Dendritic cell treated with granulocyte-macrophage colony-stimulating factor and Interleukin-4, amounts not matched to agents 40 ng/mL and 50 ng/mL, for 4 days (primary cell): ENCODE measurements at regions not wholly inside any gene's neighbourhood (a gene's known extent, or its start where the extent isn't known, plus 50 kb on each side); places are given as distances from the start of the nearest gene placed in this dataset.

Source experiments
- H3K27ac Mint-ChIP-seq: one replicate; pipeline ENCODE4 v1.8.0; 2022; ENCODE audit warnings: mild to moderate bottlenecking, mixed read lengths
- H3K27me3 Mint-ChIP-seq: one replicate; pipeline ENCODE4 v1.8.0; 2022; ENCODE audit warnings: mild to moderate bottlenecking, mixed read lengths
- H3K36me3 Mint-ChIP-seq: one replicate; pipeline ENCODE4 v1.8.0; 2022; ENCODE audit warnings: low read depth, mixed read lengths
- H3K4me1 Mint-ChIP-seq: one replicate; pipeline ENCODE4 v1.8.0; 2022; ENCODE audit warnings: low read depth, mixed read lengths
- H3K4me3 Mint-ChIP-seq: one replicate; pipeline ENCODE4 v1.8.0; 2022; ENCODE audit warnings: mild to moderate bottlenecking, moderate library complexity, mixed read lengths
- H3K9me3 Mint-ChIP-seq: one replicate; pipeline ENCODE4 v1.8.0; 2022; ENCODE audit warnings: mixed read lengths
- intact Hi-C: fragments of 100-400 bp; cut with micrococcal nuclease; formaldehyde crosslinking; loops from one replicate; pipeline ENCODE4 v1.15.0; 2022

DNA sequence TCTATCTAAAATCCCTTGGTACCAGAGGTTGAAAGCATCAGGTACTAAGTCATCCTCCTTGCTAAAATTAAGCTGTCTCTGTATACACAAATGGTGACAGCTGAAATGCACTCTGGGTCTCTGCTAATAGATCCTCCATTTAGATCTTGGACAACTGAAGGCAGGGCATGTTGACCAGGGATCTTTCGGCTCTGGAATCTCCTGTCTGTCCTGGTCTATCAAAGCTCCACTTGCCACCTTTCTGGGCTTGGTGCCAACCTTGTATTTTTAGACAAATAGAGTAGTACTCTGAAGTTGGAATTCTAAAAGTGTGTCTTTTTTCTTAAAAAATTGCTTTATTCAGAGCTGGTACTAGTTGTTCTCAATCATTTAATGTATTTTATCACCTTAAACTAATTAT, 135.2 kb upstream of the HMHB1 start:
- no peaks in the 10 kb centered on the region for H3K27me3 Mint-ChIP-seq
- H3K9me3 Mint-ChIP-seq, result no peaks in the 10 kb centered on the region

GRCh38 chr5:143674469-143674786, 137.5 kb upstream of the HMHB1 start:
- no peaks in the 10 kb centered on the region for H3K27me3 Mint-ChIP-seq
- no peaks in the 10 kb centered on the region for H3K4me1 Mint-ChIP-seq
- intact Hi-C loops, result no loop called here
- no peaks in the 10 kb centered on the region for H3K36me3 Mint-ChIP-seq
- no peak overlapping the region for H3K27ac Mint-ChIP-seq
- no peak overlapping the region for H3K4me3 Mint-ChIP-seq
- peaks cover 10% of the 10 kb centered on the region for H3K9me3 Mint-ChIP-seq

More for the DNA sequence above, 135.2 kb upstream of the HMHB1 start:
- H3K4me1 Mint-ChIP-seq, result no peaks in the 10 kb centered on the region
- H3K4me3 Mint-ChIP-seq, result no peak overlapping the region
- H3K27ac Mint-ChIP-seq, result no peak overlapping the region
- no peaks in the 10 kb centered on the region for H3K36me3 Mint-ChIP-seq
- intact Hi-C loops, result no loop called here

DNA sequence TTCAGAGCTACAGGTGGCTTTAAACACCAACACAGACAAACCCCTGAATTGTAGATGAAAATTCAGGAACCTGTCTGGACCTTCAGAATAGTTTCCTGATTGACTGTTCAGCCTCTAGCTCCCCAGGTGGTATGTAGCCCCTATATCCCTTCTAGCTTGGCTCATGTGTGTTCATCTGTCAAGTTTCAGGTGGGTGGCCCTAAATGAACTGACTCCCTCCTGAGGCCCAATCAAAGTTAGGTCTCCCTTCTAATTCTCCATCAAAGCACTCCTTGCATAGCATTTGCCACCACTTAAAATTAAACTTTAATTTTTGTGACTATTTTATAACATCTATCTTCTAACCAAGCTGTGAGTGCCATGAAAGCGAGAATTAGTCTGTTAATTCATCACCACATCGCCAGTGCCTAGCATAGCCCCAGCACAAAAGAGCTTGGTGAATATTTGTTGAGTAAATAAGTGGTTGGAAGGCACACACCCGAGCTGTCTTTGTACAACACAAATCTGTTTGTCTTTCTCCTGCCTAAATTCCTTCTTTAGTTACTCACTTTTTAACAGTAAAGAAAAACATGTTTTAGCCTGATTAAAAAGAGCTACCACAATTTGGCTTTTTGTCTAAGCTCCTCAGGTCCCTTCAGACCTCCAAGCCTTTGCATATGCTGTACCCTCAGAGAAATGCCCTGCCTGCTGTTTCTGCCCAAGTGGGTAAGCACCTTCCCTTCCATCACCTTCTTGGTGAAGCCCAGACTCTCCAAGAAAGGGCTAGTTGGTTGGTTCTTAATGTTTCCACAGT, 138.1 kb upstream of the HMHB1 start:
- H3K27ac Mint-ChIP-seq, result no peak overlapping the region
- H3K9me3 Mint-ChIP-seq, result peaks cover 10% of the 10 kb centered on the region
- no peaks in the 10 kb centered on the region for H3K36me3 Mint-ChIP-seq
- no peaks in the 10 kb centered on the region for H3K27me3 Mint-ChIP-seq
- no peak overlapping the region for H3K4me3 Mint-ChIP-seq
- intact Hi-C loops, result no loop called here
- no peaks in the 10 kb centered on the region for H3K4me1 Mint-ChIP-seq

DNA sequence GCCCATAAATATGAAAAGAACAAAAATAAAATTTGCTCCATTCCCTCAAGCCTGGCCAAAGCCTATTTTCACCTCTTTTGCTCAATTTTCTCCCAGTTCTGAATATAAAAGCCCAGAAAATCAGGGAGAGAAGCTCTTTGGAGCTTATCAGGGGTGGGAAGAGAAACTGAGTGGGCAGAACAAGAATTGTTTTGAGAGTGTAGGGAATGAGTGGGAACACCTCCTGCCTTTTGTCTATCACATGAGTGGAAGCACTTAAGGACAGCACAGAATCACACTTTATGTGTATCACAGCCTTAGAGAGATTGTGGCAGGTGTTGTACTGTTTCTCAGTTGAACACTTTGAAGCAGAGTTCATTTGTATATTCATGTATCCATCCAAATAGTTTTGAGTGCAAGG, 139.2 kb upstream of the HMHB1 start:
- peaks cover 10% of the 10 kb centered on the region for H3K9me3 Mint-ChIP-seq
- intact Hi-C loops, result no loop called here
- no peak overlapping the region for H3K4me3 Mint-ChIP-seq
- no peak overlapping the region for H3K27ac Mint-ChIP-seq
- no peaks in the 10 kb centered on the region for H3K27me3 Mint-ChIP-seq
- H3K4me1 Mint-ChIP-seq, result no peaks in the 10 kb centered on the region
- no peaks in the 10 kb centered on the region for H3K36me3 Mint-ChIP-seq

- Mint-ChIP-seq H3K9me3 (peaks cover 10% of the 10 kb centered on the region), H3K27me3 (no peaks in the 10 kb centered on the region), H3K27ac (no peak overlapping the region), H3K4me3 (no peak overlapping the region), H3K4me1 (no peaks in the 10 kb centered on the region), H3K36me3 (no peaks in the 10 kb centered on the region)
- intact Hi-C loops, result no loop called here
Observed at GRCh38 chr5:143671674-143672569, 140.0 kb upstream of the HMHB1 start.

- H3K27ac Mint-ChIP-seq, result no peak overlapping the region
- H3K27me3 Mint-ChIP-seq, result no peaks in the 10 kb centered on the region
- H3K36me3 Mint-ChIP-seq, result no peaks in the 10 kb centered on the region
- no peaks in the 10 kb centered on the region for H3K4me1 Mint-ChIP-seq
- H3K9me3 Mint-ChIP-seq, result peaks cover 10% of the 10 kb centered on the region
- intact Hi-C loops, result no loop called here
- no peak overlapping the region for H3K4me3 Mint-ChIP-seq
Observed at GRCh38 chr5:143671021-143671420, 140.9 kb upstream of the HMHB1 start.

DNA sequence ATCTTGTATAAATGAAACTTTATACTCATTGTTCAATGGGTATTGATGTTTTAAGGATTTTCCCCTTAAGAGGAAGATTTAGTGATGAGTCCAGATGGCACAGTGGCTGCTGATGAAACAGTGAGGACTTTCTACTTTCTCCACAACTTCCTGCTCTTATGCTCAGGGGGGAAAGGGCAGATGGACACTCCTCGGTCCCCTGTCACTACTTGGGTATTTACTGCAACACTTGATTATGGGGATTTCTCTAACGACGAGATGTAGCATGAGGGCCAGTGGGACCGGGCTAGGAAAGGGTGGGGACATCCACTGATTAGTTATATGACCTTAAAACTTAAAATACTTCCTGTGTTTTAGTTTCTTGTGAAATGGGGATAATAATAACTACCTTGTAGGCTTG, 146.1 kb upstream of the HMHB1 start:
- Mint-ChIP-seq H3K4me1 (peaks cover 6% of the 10 kb centered on the region), H3K4me3 (no peak overlapping the region), H3K9me3 (peaks cover 10% of the 10 kb centered on the region), H3K27ac (no peak overlapping the region), H3K27me3 (no peaks in the 10 kb centered on the region), H3K36me3 (no peaks in the 10 kb centered on the region)
- intact Hi-C loops, result no loop called here

DNA sequence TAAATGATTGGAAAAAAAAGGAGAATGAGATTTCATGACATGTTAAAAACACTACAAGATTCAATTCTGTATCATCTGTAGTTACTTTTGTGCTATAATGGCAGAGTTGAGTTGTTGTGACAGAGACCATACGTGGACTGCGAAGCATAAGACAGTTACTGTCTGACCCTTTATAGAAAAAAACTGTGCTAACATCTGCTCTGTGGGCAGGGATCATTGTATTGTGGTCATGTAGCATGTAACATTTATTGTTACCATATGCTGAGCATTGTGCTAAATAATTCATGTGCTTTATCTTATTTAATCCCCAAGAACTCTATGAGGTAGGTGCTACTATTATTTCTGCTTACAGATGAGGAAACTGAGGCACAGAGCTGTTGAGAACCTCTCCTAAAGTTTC, 147.3 kb upstream of the HMHB1 start:
- no peak overlapping the region for H3K27ac Mint-ChIP-seq
- intact Hi-C loops, result no loop called here
- H3K4me3 Mint-ChIP-seq, result no peak overlapping the region
- H3K36me3 Mint-ChIP-seq, result no peaks in the 10 kb centered on the region
- H3K4me1 Mint-ChIP-seq, result peaks cover 6% of the 10 kb centered on the region
- H3K27me3 Mint-ChIP-seq, result no peaks in the 10 kb centered on the region
- no peaks in the 10 kb centered on the region for H3K9me3 Mint-ChIP-seq

- no peak overlapping the region for H3K4me3 Mint-ChIP-seq
- no peaks in the 10 kb centered on the region for H3K27me3 Mint-ChIP-seq
- no peaks in the 10 kb centered on the region for H3K36me3 Mint-ChIP-seq
- H3K4me1 Mint-ChIP-seq, result peaks cover 6% of the 10 kb centered on the region
- H3K9me3 Mint-ChIP-seq, result no peaks in the 10 kb centered on the region
- H3K27ac Mint-ChIP-seq, result no peak overlapping the region
- intact Hi-C loops, result no loop called here
Observed at GRCh38 chr5:143663872-143664271, 148.1 kb upstream of the HMHB1 start.

- H3K9me3 Mint-ChIP-seq, result no peaks in the 10 kb centered on the region
- intact Hi-C loops, result no loop called here
- no peak overlapping the region for H3K27ac Mint-ChIP-seq
- H3K36me3 Mint-ChIP-seq, result no peaks in the 10 kb centered on the region
- no peak overlapping the region for H3K4me3 Mint-ChIP-seq
- peaks cover 11% of the 10 kb centered on the region for H3K4me1 Mint-ChIP-seq
- H3K27me3 Mint-ChIP-seq, result no peaks in the 10 kb centered on the region
Observed at GRCh38 chr5:143662020-143662419, 149.9 kb upstream of the HMHB1 start.

GRCh38 chr5:143660625-143661024, 151.3 kb upstream of the HMHB1 start:
- Mint-ChIP-seq H3K4me3 (no peak overlapping the region), H3K27ac (no peak overlapping the region), H3K27me3 (no peaks in the 10 kb centered on the region), H3K4me1 (peaks cover 11% of the 10 kb centered on the region), H3K36me3 (no peaks in the 10 kb centered on the region), H3K9me3 (no peaks in the 10 kb centered on the region)
- intact Hi-C loops, result no loop called here

GRCh38 chr5:143659599-143660238, 152.2 kb upstream of the HMHB1 start:
- intact Hi-C loops, result no loop called here
- no peak overlapping the region for H3K4me3 Mint-ChIP-seq

GRCh38 chr5:143658956-143659355, 153.0 kb upstream of the HMHB1 start:
- H3K4me3 Mint-ChIP-seq, result no peak overlapping the region
- intact Hi-C loops, result no loop called here
- no peaks in the 10 kb centered on the region for H3K9me3 Mint-ChIP-seq
- H3K27ac Mint-ChIP-seq, result no peak overlapping the region
- H3K27me3 Mint-ChIP-seq, result no peaks in the 10 kb centered on the region
- H3K36me3 Mint-ChIP-seq, result no peaks in the 10 kb centered on the region
- peaks cover 11% of the 10 kb centered on the region for H3K4me1 Mint-ChIP-seq

More at GRCh38 chr5:143659599-143660238, 152.2 kb upstream of the HMHB1 start:
- Mint-ChIP-seq H3K9me3 (no peaks in the 10 kb centered on the region), H3K4me1 (peaks cover 11% of the 10 kb centered on the region), H3K27me3 (no peaks in the 10 kb centered on the region), H3K36me3 (no peaks in the 10 kb centered on the region), H3K27ac (no peak overlapping the region)

DNA sequence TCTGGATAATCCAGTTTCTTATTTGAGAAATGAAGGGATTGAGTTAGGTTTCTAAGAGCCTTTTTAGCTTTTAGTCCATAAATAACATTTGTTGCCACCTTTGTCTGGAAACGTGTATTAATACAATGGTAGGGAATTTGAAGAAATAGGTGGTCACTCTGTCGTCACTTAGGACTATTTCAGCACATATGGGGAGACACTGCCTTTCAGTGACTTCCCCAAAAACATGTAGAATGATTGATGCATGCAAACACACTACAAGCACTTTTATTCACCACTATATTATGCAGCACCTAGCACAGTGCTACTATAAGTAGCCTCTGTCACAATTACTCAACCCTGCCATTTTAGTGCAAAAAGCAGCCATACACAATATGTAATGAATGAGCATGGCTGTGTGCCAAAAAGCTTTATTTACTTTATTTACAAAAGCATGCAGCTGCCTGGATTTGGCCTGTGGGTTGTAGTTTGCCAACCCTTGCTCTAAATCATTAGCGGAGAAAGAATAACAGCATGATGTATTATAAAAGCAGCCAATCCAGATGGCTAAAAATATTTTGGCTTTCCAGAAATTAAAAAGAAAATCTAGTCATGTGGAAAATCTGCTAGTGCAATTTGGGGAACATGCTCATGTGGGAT, 154.2 kb upstream of the HMHB1 start:
- no peaks in the 10 kb centered on the region for H3K27me3 Mint-ChIP-seq
- no peak overlapping the region for H3K4me3 Mint-ChIP-seq
- H3K27ac Mint-ChIP-seq, result no peak overlapping the region
- H3K4me1 Mint-ChIP-seq, result peaks cover 11% of the 10 kb centered on the region
- no peaks in the 10 kb centered on the region for H3K9me3 Mint-ChIP-seq
- intact Hi-C loops, result no loop called here
- no peaks in the 10 kb centered on the region for H3K36me3 Mint-ChIP-seq
